IMR-90 (cell line): ENCODE measurements at regions not wholly inside any gene's neighbourhood (a gene's known extent, or its start where the extent isn't known, plus 50 kb on each side); places are given as distances from the start of the nearest gene placed in this dataset.

Experiments used
- ATAC-seq: fragments of 200-7000 bp; cut with Tn5 transposase; 2 replicates; pipeline ENCODE4 v1.9.1; 2020; ENCODE audit warnings: low read depth, mild to moderate bottlenecking, moderate library complexity
- BruUV-seq: library from RNA; stranded (reverse); fragments of 400-500 nt; replicated peaks from 2 replicates; lab custom pipeline; 2021; lab: Mats Ljungman, UMichigan
- CTCF ChIA-PET: fragments of 300-600 bp; formaldehyde crosslinking; extraction: SDS; loops from one replicate; lab custom pipeline; 2021; ENCODE audit warnings: antibody characterized with exemption; lab: Yijun Ruan, JAX
- POLR2A ChIA-PET: fragments of 300-600 bp; sonication (Branson Sonifier 250); formaldehyde crosslinking; loops from one replicate; lab custom pipeline; 2022; ENCODE audit warnings: antibody characterized with exemption; ENCODE audit not compliant: unreplicated experiment; lab: Charles Lee
- DNase-seq: peaks from one replicate; pipeline ENCODE4 v3.0.0; 2013
- H2AFZ ChIP-seq: replicated peaks from 2 replicates; pipeline ENCODE3; 2013; ENCODE audit warnings: low read length, mild to moderate bottlenecking; ENCODE audit not compliant: poor library complexity
- H2AK5ac ChIP-seq: 2 replicates; pipeline ENCODE4 v1.6.1; 2013; ENCODE audit warnings: low read depth, low read length, inconsistent platforms
- H2AK9ac ChIP-seq: replicated peaks from 2 replicates; pipeline ENCODE3; 2013; ENCODE audit warnings: mild to moderate bottlenecking, low read depth, low read length, moderate library complexity; ENCODE audit not compliant: poor library complexity
- H2BK120ac ChIP-seq: 2 replicates; pipeline ENCODE4 v1.6.1; 2013; ENCODE audit warnings: low read depth, low read length, inconsistent platforms
- H2BK15ac ChIP-seq: 3 replicates; pipeline ENCODE4 v1.6.1; 2013; ENCODE audit warnings: low read depth, low read length, inconsistent platforms
- H2BK20ac ChIP-seq: 2 replicates; pipeline ENCODE4 v1.6.1; 2013; ENCODE audit warnings: low read depth, mild to moderate bottlenecking, inconsistent platforms, low read length, moderate library complexity
- H2BK5ac ChIP-seq: 2 replicates; pipeline ENCODE4 v1.6.1; 2013; ENCODE audit warnings: mild to moderate bottlenecking, low read depth, low read length, inconsistent platforms; ENCODE audit not compliant: poor library complexity, severe bottlenecking
- H3K14ac ChIP-seq: replicated peaks from 2 replicates; pipeline ENCODE4 v1.6.1; 2013; ENCODE audit warnings: low read depth, low read length, inconsistent platforms
- H3K18ac ChIP-seq: 2 replicates; pipeline ENCODE4 v1.6.1; 2013; ENCODE audit warnings: low read depth, low read length, control low read depth
- H3K23ac ChIP-seq: 2 replicates; pipeline ENCODE4 v1.6.1; 2013; ENCODE audit warnings: low read depth, low read length, inconsistent platforms
- H3K27ac ChIP-seq: 2 replicates; pipeline ENCODE4 v1.5.1; 2013; ENCODE audit warnings: mild to moderate bottlenecking, control low read depth, low read length; ENCODE audit not compliant: insufficient read depth
- H3K27me3 ChIP-seq: 2 replicates; pipeline ENCODE4 v1.6.1; 2013; ENCODE audit warnings: low read length; ENCODE audit not compliant: control insufficient read depth, insufficient read depth
- H3K36me3 ChIP-seq: 2 replicates; pipeline ENCODE4 v1.6.1; 2013; ENCODE audit warnings: low read length, mixed read lengths; ENCODE audit not compliant: control insufficient read depth, insufficient read depth
- H3K4ac ChIP-seq: 2 replicates; pipeline ENCODE4 v1.6.1; 2013; ENCODE audit warnings: low read depth, low read length, inconsistent platforms
- H3K4me1 ChIP-seq: 2 replicates; pipeline ENCODE4 v1.6.1; 2013; ENCODE audit warnings: low read length, mixed read lengths; ENCODE audit not compliant: control insufficient read depth, insufficient read depth
- H3K4me2 ChIP-seq: 2 replicates; pipeline ENCODE4 v1.6.1; 2013; ENCODE audit warnings: low read depth, mild to moderate bottlenecking, control low read depth, low read length, moderate library complexity
- H3K4me3 ChIP-seq: 2 replicates; pipeline ENCODE4 v1.5.1; 2013; ENCODE audit warnings: low read depth, mild to moderate bottlenecking, control low read depth, low read length, moderate library complexity; ENCODE audit not compliant: insufficient read depth
- H3K56ac ChIP-seq: 2 replicates; pipeline ENCODE4 v1.6.1; 2013; ENCODE audit warnings: low read length, inconsistent platforms; ENCODE audit not compliant: insufficient read depth; ENCODE audit errors: extremely low read depth
- H3K79me1 ChIP-seq, 2 experiments: 2 replicates each; pipeline ENCODE4 v1.6.1; 2013; ENCODE audit warnings: low read length in 2 of 2, inconsistent platforms in 1 of 2, low read depth in 1 of 2
- H3K9ac ChIP-seq: 2 replicates; pipeline ENCODE4 v1.6.1; 2013; ENCODE audit warnings: low read depth, low read length, control low read depth
- H3K9me1 ChIP-seq: 2 replicates; pipeline ENCODE4 v1.6.1; 2013; ENCODE audit warnings: low read length, inconsistent platforms; ENCODE audit not compliant: insufficient read depth
- H3K9me3 ChIP-seq: 2 replicates; pipeline ENCODE4 v1.6.1; 2013; ENCODE audit warnings: low read length; ENCODE audit not compliant: control insufficient read depth, insufficient read depth
- H4K20me1 ChIP-seq: 2 replicates; pipeline ENCODE4 v1.6.1; 2013; ENCODE audit warnings: low read length, inconsistent platforms; ENCODE audit not compliant: insufficient read depth
- H4K5ac ChIP-seq: 2 replicates; pipeline ENCODE4 v1.6.1; 2013; ENCODE audit warnings: mild to moderate bottlenecking, low read depth, low read length, control low read depth
- H4K8ac ChIP-seq, 2 experiments: 2 replicates each; pipeline ENCODE4 v1.6.1; 2013; ENCODE audit warnings: low read depth in 2 of 2, low read length in 2 of 2, control low read depth in 1 of 2, inconsistent platforms in 1 of 2
- H4K91ac ChIP-seq: 2 replicates; pipeline ENCODE4 v1.6.1; 2013; ENCODE audit warnings: low read depth, low read length, inconsistent platforms; ENCODE audit not compliant: insufficient read depth
- BHLHE40 ChIP-seq: fragments of 150-350 bp; IDR thresholded peaks from 2 replicates; pipeline ENCODE4 v1.6.1; 2016; ENCODE audit warnings: mild to moderate bottlenecking, low read depth, low read length
- CEBPB ChIP-seq: IDR thresholded peaks from 2 replicates; pipeline ENCODE4 v1.6.1; 2012; ENCODE audit warnings: low read depth, low read length, improper control_type of control experiment
- CHD1 ChIP-seq: IDR thresholded peaks from 2 replicates; pipeline ENCODE4 v1.6.1; 2012; ENCODE audit warnings: low read depth, low read length, improper control_type of control experiment
- FOS ChIP-seq: fragments of 150-350 bp; IDR thresholded peaks from 2 replicates; pipeline ENCODE4 v1.6.1; 2016; ENCODE audit warnings: low read depth, low read length
- MXI1 ChIP-seq: IDR thresholded peaks from 2 replicates; pipeline ENCODE4 v1.6.1; 2012; ENCODE audit warnings: low read depth, mild to moderate bottlenecking, low read length, moderate library complexity, borderline replicate concordance
- NFE2L2 ChIP-seq: fragments of 150-350 bp; IDR thresholded peaks from 2 replicates; pipeline ENCODE4 v1.6.1; 2016; ENCODE audit warnings: low read depth, mild to moderate bottlenecking, low read length
- POLR2A ChIP-seq: IDR thresholded peaks from 2 replicates; pipeline ENCODE4 v1.6.1; 2012; ENCODE audit warnings: mild to moderate bottlenecking, low read depth, low read length
- RAD21 ChIP-seq: IDR thresholded peaks from 2 replicates; pipeline ENCODE4 v1.6.1; 2012; ENCODE audit warnings: low read length, improper control_type of control experiment
- RCOR1 ChIP-seq: IDR thresholded peaks from 2 replicates; pipeline ENCODE4 v1.6.1; 2012; ENCODE audit warnings: mild to moderate bottlenecking, low read length, improper control_type of control experiment; ENCODE audit not compliant: insufficient replicate concordance
- SMC3 ChIP-seq: fragments of 150-350 bp; IDR thresholded peaks from 2 replicates; pipeline ENCODE4 v1.6.1; 2016; ENCODE audit warnings: low read depth, mild to moderate bottlenecking, antibody characterized with exemption, low read length, moderate library complexity
- WGBS, 2 experiments: methylation state at CpG; one replicate each; pipeline versions ENCODE4 v1.1.5 to v1.1.7; 2013; ENCODE audit warnings: missing lambda C conversion rate in 2 of 2; ENCODE audit not compliant: insufficient read length in 1 of 2; ENCODE audit errors: extremely low coverage in 2 of 2; 5-methylcytosine and 5-hydroxymethylcytosine counted together
- dilution Hi-C: fragments of 300-500 bp; cut with HindIII; formaldehyde crosslinking; loops from one replicate; pipeline ENCODE4 v1.14.3; 2018; ENCODE audit warnings: low sequenced_read_pairs; ENCODE audit not compliant: unreplicated experiment
- in situ Hi-C: fragments of 300-500 bp; cut with MboI; formaldehyde crosslinking; loops from 3 replicates; pipeline ENCODE4 v1.14.3; 2019; ENCODE audit warnings: low sequenced_read_pairs, inconsistent platforms, mixed read lengths
- intact Hi-C: fragments of 100-400 bp; cut with micrococcal nuclease; formaldehyde crosslinking; loops from 2 replicates; pipeline ENCODE4 v1.10.0; 2022
- TF ChIP-seq, protein P1 (sequence below): fragments of 150-350 bp; IDR thresholded peaks from 2 replicates; pipeline ENCODE4 v1.6.1; 2016; ENCODE audit warnings: low read depth, mild to moderate bottlenecking, low read length, moderate library complexity, borderline replicate concordance

DNA sequence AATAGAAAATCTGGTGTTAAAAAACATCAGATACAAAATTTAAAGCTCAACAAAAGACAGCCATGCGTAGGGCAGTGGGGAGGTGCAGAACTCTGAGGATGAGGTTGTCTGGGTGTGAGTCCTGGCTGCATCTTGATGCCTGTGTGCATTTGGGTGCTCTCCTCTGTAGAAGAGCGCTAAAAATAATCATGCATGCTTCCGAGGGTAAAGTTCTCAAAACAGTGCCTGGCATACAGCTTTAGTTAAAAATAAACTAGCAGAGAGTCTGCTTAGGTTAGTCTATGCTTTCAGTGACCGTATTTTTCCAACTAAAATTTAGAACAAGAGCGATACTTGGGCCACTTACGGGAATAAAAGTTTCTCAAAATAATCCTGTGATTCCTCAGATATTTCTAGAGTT lies 55.5 kb upstream of the SPATA31C2 start:
- no peak overlapping the region for H3K4me2 ChIP-seq
- H3K27me3 ChIP-seq = no peaks in the 10 kb centered on the region
- H2AK9ac ChIP-seq = no peak overlapping the region
- no peak overlapping the region for H4K5ac ChIP-seq
- no peaks in the 10 kb centered on the region for H3K9me3 ChIP-seq
- no peak overlapping the region for H2BK20ac ChIP-seq
- H2BK15ac ChIP-seq = no peak overlapping the region
- H4K91ac ChIP-seq = no peak overlapping the region
- no peak overlapping the region for H4K8ac ChIP-seq
- ChIA-PET CTCF (no interaction called here), POLR2A (no interaction called here)
- in situ Hi-C loops = loop anchor here (10.0 kb wide), 1 partner anchor 811 kb away; no protein-coding TSS in a partner anchor
- no peaks in the 10 kb centered on the region for H3K36me3 ChIP-seq
- intact Hi-C loops = no loop called here
- no peak overlapping the region for H3K27ac ChIP-seq
- peaks cover 2% of the 10 kb centered on the region; the same call in 1 of the 2 replicates for H3K4me1 ChIP-seq
- no peak overlapping the region for H3K4ac ChIP-seq
- H3K14ac ChIP-seq = no peak overlapping the region
- DNase-seq = no peak
- H3K56ac ChIP-seq = no peak overlapping the region
- no TSS peak for BruUV-seq
- no peak overlapping the region for H3K23ac ChIP-seq
- dilution Hi-C loops = no loop called here
- TF ChIP-seq POLR2A = no peak
- TF ChIP-seq MXI1 = no peak
- TF ChIP-seq CEBPB = no peak
- TF ChIP-seq CHD1 = no peak
- no peak for TF ChIP-seq SMC3
- no peak for TF ChIP-seq RAD21
- no peak for TF ChIP-seq NFE2L2
- TF ChIP-seq, protein P1, sequence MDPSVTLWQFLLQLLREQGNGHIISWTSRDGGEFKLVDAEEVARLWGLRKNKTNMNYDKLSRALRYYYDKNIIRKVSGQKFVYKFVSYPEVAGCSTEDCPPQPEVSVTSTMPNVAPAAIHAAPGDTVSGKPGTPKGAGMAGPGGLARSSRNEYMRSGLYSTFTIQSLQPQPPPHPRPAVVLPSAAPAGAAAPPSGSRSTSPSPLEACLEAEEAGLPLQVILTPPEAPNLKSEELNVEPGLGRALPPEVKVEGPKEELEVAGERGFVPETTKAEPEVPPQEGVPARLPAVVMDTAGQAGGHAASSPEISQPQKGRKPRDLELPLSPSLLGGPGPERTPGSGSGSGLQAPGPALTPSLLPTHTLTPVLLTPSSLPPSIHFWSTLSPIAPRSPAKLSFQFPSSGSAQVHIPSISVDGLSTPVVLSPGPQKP = no peak
- no peak for TF ChIP-seq RCOR1
- TF ChIP-seq BHLHE40 = no peak
- TF ChIP-seq FOS = no peak
- ATAC-seq = no peak
- no peaks in the 10 kb centered on the region for H3K79me1 ChIP-seq
- no peak overlapping the region for H2BK120ac ChIP-seq
- no peak overlapping the region for H2AFZ ChIP-seq
- H2AK5ac ChIP-seq = 0 out of 2 replicates have a peak overlapping the region, but pooled peaks have one; percentile 43
- no peaks in the 10 kb centered on the region for H4K20me1 ChIP-seq
- no CpG with 5 or more reads among the region's 6 CpGs for WGBS, 2 experiments
- no peak overlapping the region for H3K18ac ChIP-seq
- no peak overlapping the region for H3K9ac ChIP-seq
- H3K4me3 ChIP-seq = no peak overlapping the region
- no peak overlapping the region for H2BK5ac ChIP-seq
- H3K9me1 ChIP-seq = no peaks in the 10 kb centered on the region; the same call in none of the 2 replicates
